Osteocyte (in vitro differentiated cells): ENCODE measurements at regions not wholly inside any gene's neighbourhood (a gene's known extent, or its start where the extent isn't known, plus 50 kb on each side); places are given as distances from the start of the nearest gene placed in this dataset.
A peak's percentile ranks its signal among the peaks of the same experiment; 100 is the strongest.

Source experiments
- DNase-seq: peaks from one replicate; pipeline ENCODE4 v3.0.0; 2021; ENCODE audit warnings: mixed read lengths; ENCODE audit not compliant: unreplicated experiment; ENCODE audit errors: extremely low spot score
- H3K27ac Mint-ChIP-seq: one replicate; pipeline ENCODE4 v1.8.0; 2021; ENCODE audit warnings: mild to moderate bottlenecking, mixed read lengths; ENCODE audit not compliant: unreplicated experiment
- H3K27me3 Mint-ChIP-seq: one replicate; pipeline ENCODE4 v1.8.0; 2021; ENCODE audit warnings: mixed read lengths; ENCODE audit not compliant: unreplicated experiment
- H3K36me3 Mint-ChIP-seq: one replicate; pipeline ENCODE4 v1.8.0; 2021; ENCODE audit warnings: mixed read lengths; ENCODE audit not compliant: unreplicated experiment
- H3K4me1 Mint-ChIP-seq: one replicate; pipeline ENCODE4 v1.8.0; 2021; ENCODE audit warnings: mixed read lengths; ENCODE audit not compliant: unreplicated experiment
- H3K4me3 Mint-ChIP-seq: one replicate; pipeline ENCODE4 v1.8.0; 2021; ENCODE audit warnings: mild to moderate bottlenecking, moderate library complexity, mixed read lengths; ENCODE audit not compliant: unreplicated experiment
- H3K9me3 Mint-ChIP-seq: one replicate; pipeline ENCODE4 v1.8.0; 2021; ENCODE audit warnings: mixed read lengths; ENCODE audit not compliant: unreplicated experiment
- TF ChIP-seq, protein P1 (sequence below): fragments of 200-600 bp; sonication (generic); IDR thresholded peaks from 2 replicates; pipeline ENCODE4 v1.5.0; 2021; ENCODE audit warnings: antibody characterized with exemption, mild to moderate bottlenecking, moderate library complexity

- Mint-ChIP-seq H3K27me3 (no peaks in the 10 kb centered on the region), H3K9me3 (peaks cover 35% of the 10 kb centered on the region), H3K4me1 (peaks cover 36% of the 10 kb centered on the region), H3K4me3 (no peak overlapping the region), H3K36me3 (peaks cover 26% of the 10 kb centered on the region), H3K27ac (peak overlapping the region; percentile 43)
- DNase-seq: no peak
- TF ChIP-seq, protein P1, sequence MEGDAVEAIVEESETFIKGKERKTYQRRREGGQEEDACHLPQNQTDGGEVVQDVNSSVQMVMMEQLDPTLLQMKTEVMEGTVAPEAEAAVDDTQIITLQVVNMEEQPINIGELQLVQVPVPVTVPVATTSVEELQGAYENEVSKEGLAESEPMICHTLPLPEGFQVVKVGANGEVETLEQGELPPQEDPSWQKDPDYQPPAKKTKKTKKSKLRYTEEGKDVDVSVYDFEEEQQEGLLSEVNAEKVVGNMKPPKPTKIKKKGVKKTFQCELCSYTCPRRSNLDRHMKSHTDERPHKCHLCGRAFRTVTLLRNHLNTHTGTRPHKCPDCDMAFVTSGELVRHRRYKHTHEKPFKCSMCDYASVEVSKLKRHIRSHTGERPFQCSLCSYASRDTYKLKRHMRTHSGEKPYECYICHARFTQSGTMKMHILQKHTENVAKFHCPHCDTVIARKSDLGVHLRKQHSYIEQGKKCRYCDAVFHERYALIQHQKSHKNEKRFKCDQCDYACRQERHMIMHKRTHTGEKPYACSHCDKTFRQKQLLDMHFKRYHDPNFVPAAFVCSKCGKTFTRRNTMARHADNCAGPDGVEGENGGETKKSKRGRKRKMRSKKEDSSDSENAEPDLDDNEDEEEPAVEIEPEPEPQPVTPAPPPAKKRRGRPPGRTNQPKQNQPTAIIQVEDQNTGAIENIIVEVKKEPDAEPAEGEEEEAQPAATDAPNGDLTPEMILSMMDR: no peak
Observed at GRCh38 chr1:193325042-193325441, 138.6 kb upstream of the B3GALT2 start.

- peaks cover 38% of the 10 kb centered on the region for H3K9me3 Mint-ChIP-seq
- peaks cover 13% of the 10 kb centered on the region for H3K36me3 Mint-ChIP-seq
- H3K27ac Mint-ChIP-seq: peak overlapping the region; percentile 81
- H3K4me3 Mint-ChIP-seq: no peak overlapping the region
- peaks cover 38% of the 10 kb centered on the region for H3K4me1 Mint-ChIP-seq
- no peak for DNase-seq
- H3K27me3 Mint-ChIP-seq: no peaks in the 10 kb centered on the region
- TF ChIP-seq, protein P1: no peak
Observed at GRCh38 chr1:193322211-193322610, 135.8 kb upstream of the B3GALT2 start.

GRCh38 chr1:193321242-193321840 is 134.9 kb upstream of the B3GALT2 start:
- no peaks in the 10 kb centered on the region for H3K27me3 Mint-ChIP-seq
- H3K36me3 Mint-ChIP-seq: peaks cover 13% of the 10 kb centered on the region
- H3K4me3 Mint-ChIP-seq: no peak overlapping the region
- peaks cover 42% of the 10 kb centered on the region for H3K9me3 Mint-ChIP-seq
- peak overlapping the region; percentile 81 for H3K27ac Mint-ChIP-seq
- H3K4me1 Mint-ChIP-seq: peaks cover 38% of the 10 kb centered on the region
- DNase-seq: no peak
- TF ChIP-seq, protein P1: no peak

DNA sequence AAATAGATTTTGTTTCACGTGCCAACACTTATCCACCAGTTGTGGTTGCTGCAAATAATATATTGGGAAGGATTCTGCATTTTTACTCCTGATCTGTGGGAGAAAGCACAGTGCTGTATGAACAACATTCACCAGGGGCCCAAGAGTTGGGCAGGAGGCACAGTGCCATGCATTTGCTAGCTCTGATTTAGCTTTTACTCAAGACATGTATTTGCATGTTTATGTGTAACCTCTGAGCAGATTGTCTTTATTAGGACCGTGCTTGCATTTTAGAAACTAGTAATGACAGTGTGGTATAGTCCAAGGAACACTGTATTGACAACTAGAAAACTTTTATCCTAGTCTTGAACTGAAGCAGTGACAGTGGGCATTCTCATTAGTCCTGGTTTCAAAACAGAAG is 133.9 kb upstream of the B3GALT2 start:
- DNase-seq: no peak
- peaks cover 13% of the 10 kb centered on the region for H3K36me3 Mint-ChIP-seq
- H3K27ac Mint-ChIP-seq: no peak overlapping the region
- TF ChIP-seq, protein P1: no peak
- peaks cover 38% of the 10 kb centered on the region for H3K4me1 Mint-ChIP-seq
- no peak overlapping the region for H3K4me3 Mint-ChIP-seq
- peaks cover 35% of the 10 kb centered on the region for H3K9me3 Mint-ChIP-seq
- no peaks in the 10 kb centered on the region for H3K27me3 Mint-ChIP-seq

DNA sequence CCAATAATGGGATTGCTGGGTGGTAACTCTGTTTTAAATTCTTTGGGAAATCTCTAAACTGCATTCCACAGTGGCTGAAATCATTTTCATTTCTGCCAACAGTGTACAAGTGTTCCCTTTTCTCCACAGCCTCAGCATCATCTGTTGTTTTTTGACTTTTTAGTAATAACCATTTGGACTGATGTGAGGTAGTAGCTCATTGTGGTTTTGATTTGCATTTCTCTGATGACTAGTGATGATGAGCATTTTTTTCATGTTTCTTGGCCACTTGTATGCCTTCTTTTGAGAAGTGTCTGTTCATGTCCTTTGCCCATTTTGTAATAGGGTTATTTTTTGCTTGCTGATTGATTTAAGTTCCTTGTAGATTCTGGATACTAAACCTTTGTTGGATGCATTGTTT is 131.9 kb upstream of the B3GALT2 start:
- H3K27ac Mint-ChIP-seq: no peak overlapping the region
- no peak for DNase-seq
- TF ChIP-seq, protein P1: no peak
- H3K36me3 Mint-ChIP-seq: peaks cover 5% of the 10 kb centered on the region
- H3K4me3 Mint-ChIP-seq: no peak overlapping the region
- no peaks in the 10 kb centered on the region for H3K27me3 Mint-ChIP-seq
- peaks cover 23% of the 10 kb centered on the region for H3K9me3 Mint-ChIP-seq
- peaks cover 32% of the 10 kb centered on the region for H3K4me1 Mint-ChIP-seq
